ENCODE measurements at regions not wholly inside any gene's neighbourhood (a gene's known extent, or its start where the extent isn't known, plus 50 kb on each side); places are given as distances from the start of the nearest gene placed in this dataset.

DNA sequence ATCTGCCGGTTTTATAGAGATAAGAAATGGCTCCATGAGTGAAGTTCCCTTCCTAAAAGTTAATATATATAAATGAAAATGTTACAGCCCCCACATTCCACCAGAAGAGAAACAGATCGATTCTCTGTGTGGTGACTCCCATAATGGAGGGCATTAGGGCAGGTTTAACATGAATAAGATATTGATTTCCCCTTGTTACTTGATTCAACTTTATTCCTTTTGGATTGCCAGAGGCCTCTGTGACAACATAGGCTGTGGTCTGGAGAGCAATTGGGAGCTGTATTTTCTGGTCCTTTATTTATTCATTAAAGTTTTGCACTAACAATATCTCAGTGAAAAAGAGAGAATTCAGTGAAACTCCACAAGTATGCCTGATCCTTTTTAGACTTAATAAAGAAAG is 125.2 kb upstream of the CCDC196 start:
- Histone ChIP-seq H3K36me3 (ENCODE audit: insufficient read depth, low read length) (no peaks in the 10 kb centered on the region), H3K27me3 (ENCODE audit: control insufficient read depth, insufficient read depth, low read length) (peaks cover 19% of the 10 kb centered on the region), H3K9me3 (replicated peaks; ENCODE audit: low read length) (no peaks in the 10 kb centered on the region), H3K4me1 (ENCODE audit: control insufficient read depth, insufficient read depth, low read length) (no peaks in the 10 kb centered on the region), H3K4me2 (ENCODE audit: low read length) (no peak overlapping the region), H3K9ac (ENCODE audit: low read depth, low read length) (no peak overlapping the region), H3K4me3 (ENCODE audit: low read length) (no peak overlapping the region)

GRCh38 chr14:66365388-66365787 is 120.8 kb upstream of the CCDC196 start:
- Histone ChIP-seq H3K4me2 (ENCODE audit: low read length) (no peak overlapping the region), H3K9me3 (replicated peaks; ENCODE audit: low read length) (no peaks in the 10 kb centered on the region), H3K4me1 (ENCODE audit: control insufficient read depth, insufficient read depth, low read length) (no peaks in the 10 kb centered on the region), H3K9ac (ENCODE audit: low read depth, low read length) (no peak overlapping the region), H3K4me3 (ENCODE audit: low read length) (no peak overlapping the region), H3K36me3 (ENCODE audit: insufficient read depth, low read length) (no peaks in the 10 kb centered on the region), H3K27me3 (ENCODE audit: control insufficient read depth, insufficient read depth, low read length) (peaks cover 11% of the 10 kb centered on the region)

DNA sequence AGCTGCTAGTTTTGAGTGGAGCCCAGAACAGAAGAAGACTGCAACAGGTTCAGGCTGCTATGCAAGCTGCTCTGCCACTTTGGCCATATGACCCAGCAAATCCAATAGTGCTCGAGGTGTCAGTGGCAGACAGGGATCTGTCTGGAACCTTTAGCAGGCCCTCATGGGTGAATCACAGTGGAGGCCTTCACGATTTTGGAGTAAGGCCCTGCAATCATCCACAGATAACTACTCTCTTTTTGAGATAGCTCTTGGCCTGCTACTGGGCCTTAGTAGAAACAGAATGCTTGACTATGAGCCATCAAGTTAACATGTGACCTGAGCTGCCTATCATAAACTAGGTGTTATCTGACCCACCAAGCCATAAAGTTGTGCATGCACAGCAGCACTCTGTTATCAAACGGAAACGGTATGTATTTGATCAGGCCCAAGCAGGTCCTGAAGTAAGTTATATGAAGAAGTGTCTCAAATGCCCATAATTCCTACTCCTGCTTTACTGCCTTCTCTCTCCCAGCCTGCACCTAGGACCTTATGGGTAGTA is 116.9 kb upstream of the CCDC196 start:
- H3K9me3 ChIP-seq (replicated peaks; ENCODE audit: low read length) = no peaks in the 10 kb centered on the region
- H3K4me2 ChIP-seq (ENCODE audit: low read length) = no peak overlapping the region
- H3K4me1 ChIP-seq (ENCODE audit: control insufficient read depth, insufficient read depth, low read length) = no peaks in the 10 kb centered on the region
- peaks cover 9% of the 10 kb centered on the region for H3K27me3 ChIP-seq (ENCODE audit: control insufficient read depth, insufficient read depth, low read length)
- no peak overlapping the region for H3K4me3 ChIP-seq (ENCODE audit: low read length)
- no peaks in the 10 kb centered on the region for H3K36me3 ChIP-seq (ENCODE audit: insufficient read depth, low read length)
- H3K9ac ChIP-seq (ENCODE audit: low read depth, low read length) = no peak overlapping the region

DNA sequence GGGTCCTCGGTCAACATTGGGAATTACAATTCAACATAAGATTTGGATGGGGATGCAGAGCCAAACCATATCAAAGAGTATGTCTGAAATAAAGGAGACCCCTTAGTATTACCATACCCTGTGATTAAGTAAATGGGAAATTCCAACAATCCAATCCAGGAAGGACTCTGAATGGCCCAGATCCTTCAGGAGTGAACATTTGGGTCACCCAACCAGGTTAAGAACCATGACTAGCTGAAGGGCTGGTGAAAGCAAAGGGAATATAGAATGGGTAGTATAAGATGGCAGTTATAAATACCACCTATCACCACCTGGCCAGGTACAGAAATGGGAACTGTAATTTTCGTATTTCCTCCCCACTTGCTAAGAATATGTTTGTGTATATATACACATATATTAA is 114.4 kb upstream of the CCDC196 start:
- Histone ChIP-seq H3K4me3 (ENCODE audit: low read length) (no peak overlapping the region), H3K4me2 (ENCODE audit: low read length) (no peak overlapping the region), H3K9me3 (replicated peaks; ENCODE audit: low read length) (no peaks in the 10 kb centered on the region), H3K9ac (ENCODE audit: low read depth, low read length) (no peak overlapping the region), H3K27me3 (ENCODE audit: control insufficient read depth, insufficient read depth, low read length) (no peaks in the 10 kb centered on the region), H3K4me1 (ENCODE audit: control insufficient read depth, insufficient read depth, low read length) (no peaks in the 10 kb centered on the region), H3K36me3 (ENCODE audit: insufficient read depth, low read length) (no peaks in the 10 kb centered on the region)

DNA sequence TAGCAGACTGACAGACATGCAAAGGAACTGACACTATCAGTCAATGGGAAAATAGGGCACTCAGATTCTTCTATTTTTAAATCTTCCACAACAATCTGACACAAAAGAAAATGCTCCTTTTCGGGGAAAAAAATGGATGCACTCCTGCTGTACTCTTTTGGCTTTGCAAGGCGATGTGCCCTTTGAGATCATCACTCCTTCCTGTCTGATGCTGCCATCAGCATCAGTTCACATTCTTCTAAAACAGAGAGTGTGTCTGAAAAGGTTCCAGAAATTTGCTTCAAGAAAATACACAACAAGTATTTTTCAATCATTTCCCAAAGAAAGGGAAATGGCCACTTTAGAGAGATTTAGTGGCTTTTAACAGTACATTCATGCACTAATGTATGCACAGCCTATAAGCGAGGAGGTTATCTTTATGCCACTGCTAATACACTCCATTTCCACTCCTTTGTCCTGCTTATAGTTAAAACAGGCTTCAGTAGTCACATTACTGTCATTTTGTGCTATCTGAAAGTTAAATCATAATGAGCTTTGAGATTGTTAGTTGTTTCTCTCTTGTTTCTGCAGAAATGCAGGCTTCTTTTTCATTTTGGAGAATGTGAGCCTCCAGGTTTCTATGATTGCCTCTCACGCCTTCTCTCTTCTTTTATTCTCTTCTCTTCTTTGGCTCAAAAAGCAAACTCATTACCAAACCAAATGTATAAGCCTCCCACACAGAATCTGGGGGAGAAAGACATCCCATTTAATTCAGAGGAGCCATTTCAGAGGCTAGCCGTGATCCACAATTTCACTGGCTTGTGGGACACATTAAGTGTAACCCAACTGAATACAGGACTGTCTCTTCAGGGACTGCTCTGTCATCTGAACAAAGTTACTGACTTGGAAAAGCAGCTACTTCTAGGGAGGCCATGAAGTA is 110.9 kb upstream of the CCDC196 start:
- Histone ChIP-seq H3K9ac (ENCODE audit: low read depth, low read length) (no peak overlapping the region), H3K4me2 (ENCODE audit: low read length) (no peak overlapping the region), H3K36me3 (ENCODE audit: insufficient read depth, low read length) (no peaks in the 10 kb centered on the region), H3K4me3 (ENCODE audit: low read length) (no peak overlapping the region), H3K4me1 (ENCODE audit: control insufficient read depth, insufficient read depth, low read length) (no peaks in the 10 kb centered on the region), H3K27me3 (ENCODE audit: control insufficient read depth, insufficient read depth, low read length) (no peaks in the 10 kb centered on the region), H3K9me3 (replicated peaks; ENCODE audit: low read length) (no peaks in the 10 kb centered on the region)

DNA sequence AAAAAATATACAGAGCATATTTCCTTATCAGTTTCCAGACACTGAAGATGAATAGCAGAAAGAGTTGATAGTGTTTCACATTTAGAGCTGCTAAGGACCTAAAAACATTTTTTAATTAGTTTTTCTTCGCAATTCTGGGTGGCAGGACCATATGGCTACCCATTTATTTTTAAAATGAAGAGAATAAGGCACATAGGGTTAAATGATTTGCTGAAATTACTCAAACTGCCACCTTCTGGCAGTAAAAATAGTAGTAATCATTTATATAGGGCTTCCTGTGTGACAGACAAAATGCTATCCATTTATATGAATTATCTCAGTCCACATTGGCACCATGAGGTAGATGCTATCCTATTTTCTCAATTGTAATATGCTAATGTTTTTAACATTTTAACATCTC is 108.6 kb upstream of the CCDC196 start:
- no peak overlapping the region for H3K9ac ChIP-seq (ENCODE audit: low read depth, low read length)
- H3K4me2 ChIP-seq (ENCODE audit: low read length) = no peak overlapping the region
- no peaks in the 10 kb centered on the region for H3K27me3 ChIP-seq (ENCODE audit: control insufficient read depth, insufficient read depth, low read length)
- no peaks in the 10 kb centered on the region for H3K36me3 ChIP-seq (ENCODE audit: insufficient read depth, low read length)
- H3K9me3 ChIP-seq (replicated peaks; ENCODE audit: low read length) = no peaks in the 10 kb centered on the region
- H3K4me1 ChIP-seq (ENCODE audit: control insufficient read depth, insufficient read depth, low read length) = no peaks in the 10 kb centered on the region
- H3K4me3 ChIP-seq (ENCODE audit: low read length) = no peak overlapping the region

- Histone ChIP-seq H3K4me3 (ENCODE audit: low read length) (no peak overlapping the region), H3K9ac (ENCODE audit: low read depth, low read length) (no peak overlapping the region), H3K9me3 (replicated peaks; ENCODE audit: low read length) (no peaks in the 10 kb centered on the region), H3K4me1 (ENCODE audit: control insufficient read depth, insufficient read depth, low read length) (no peaks in the 10 kb centered on the region), H3K27me3 (ENCODE audit: control insufficient read depth, insufficient read depth, low read length) (peaks cover 3% of the 10 kb centered on the region), H3K36me3 (ENCODE audit: insufficient read depth, low read length) (no peaks in the 10 kb centered on the region), H3K4me2 (ENCODE audit: low read length) (no peak overlapping the region)
Measured at GRCh38 chr14:66378712-66379505, 107.3 kb upstream of the CCDC196 start.

DNA sequence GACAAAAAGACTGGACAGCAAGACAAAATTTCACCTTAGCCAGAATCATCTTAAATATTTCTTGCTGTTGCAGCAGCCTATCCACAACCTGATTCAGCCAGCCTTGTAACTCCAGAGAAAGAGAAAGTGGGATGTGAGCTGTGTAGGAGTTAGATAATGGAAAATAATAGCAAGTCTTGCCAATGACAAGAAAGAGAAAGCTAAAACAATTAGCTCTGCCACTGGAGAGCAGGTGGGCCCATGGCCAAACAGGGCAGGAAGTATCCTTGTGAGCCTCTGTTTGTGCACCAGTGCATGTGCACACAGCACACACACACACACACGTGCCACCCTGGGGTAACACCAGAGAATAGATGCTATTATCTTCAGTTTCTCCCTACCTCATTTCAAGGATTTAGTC is 106.0 kb upstream of the CCDC196 start:
- Histone ChIP-seq H3K36me3 (ENCODE audit: insufficient read depth, low read length) (no peaks in the 10 kb centered on the region), H3K9me3 (replicated peaks; ENCODE audit: low read length) (no peaks in the 10 kb centered on the region), H3K27me3 (ENCODE audit: control insufficient read depth, insufficient read depth, low read length) (peaks cover 3% of the 10 kb centered on the region), H3K4me3 (ENCODE audit: low read length) (no peak overlapping the region), H3K4me2 (ENCODE audit: low read length) (no peak overlapping the region), H3K9ac (ENCODE audit: low read depth, low read length) (no peak overlapping the region), H3K4me1 (ENCODE audit: control insufficient read depth, insufficient read depth, low read length) (no peaks in the 10 kb centered on the region)

GRCh38 chr14:66381755-66382154 is 104.4 kb upstream of the CCDC196 start:
- no peaks in the 10 kb centered on the region for H3K4me1 ChIP-seq (ENCODE audit: control insufficient read depth, insufficient read depth, low read length)
- no peaks in the 10 kb centered on the region for H3K9me3 ChIP-seq (replicated peaks; ENCODE audit: low read length)
- peaks cover 3% of the 10 kb centered on the region for H3K27me3 ChIP-seq (ENCODE audit: control insufficient read depth, insufficient read depth, low read length)
- H3K36me3 ChIP-seq (ENCODE audit: insufficient read depth, low read length) = no peaks in the 10 kb centered on the region
- no peak overlapping the region for H3K9ac ChIP-seq (ENCODE audit: low read depth, low read length)
- H3K4me2 ChIP-seq (ENCODE audit: low read length) = no peak overlapping the region
- H3K4me3 ChIP-seq (ENCODE audit: low read length) = no peak overlapping the region

GRCh38 chr14:66383257-66383656 is 102.9 kb upstream of the CCDC196 start:
- Histone ChIP-seq H3K36me3 (ENCODE audit: insufficient read depth, low read length) (no peaks in the 10 kb centered on the region), H3K4me3 (ENCODE audit: low read length) (no peak overlapping the region), H3K4me1 (ENCODE audit: control insufficient read depth, insufficient read depth, low read length) (no peaks in the 10 kb centered on the region), H3K9me3 (replicated peaks; ENCODE audit: low read length) (no peaks in the 10 kb centered on the region), H3K9ac (ENCODE audit: low read depth, low read length) (no peak overlapping the region), H3K27me3 (ENCODE audit: control insufficient read depth, insufficient read depth, low read length) (peaks cover 3% of the 10 kb centered on the region), H3K4me2 (ENCODE audit: low read length) (no peak overlapping the region)

DNA sequence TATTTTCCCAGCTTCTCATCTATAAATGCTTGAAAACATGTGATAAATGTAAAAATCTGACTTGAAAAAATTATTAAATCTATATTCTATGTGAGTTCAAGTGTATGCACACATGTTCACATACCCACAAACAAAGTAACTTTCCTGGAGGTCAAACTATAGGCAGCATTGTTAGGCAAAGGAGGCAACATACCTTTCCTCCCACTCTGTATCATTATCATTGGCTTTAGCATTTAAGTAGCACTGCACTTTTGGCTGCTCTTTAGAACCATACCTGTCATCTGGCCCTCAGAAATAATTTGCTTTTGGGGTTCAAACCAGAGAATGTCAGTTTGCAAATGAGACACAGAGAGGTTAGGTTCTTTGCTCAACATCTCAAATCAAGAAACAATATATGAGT is 102.4 kb upstream of the CCDC196 start:
- Histone ChIP-seq H3K9ac (ENCODE audit: low read depth, low read length) (no peak overlapping the region), H3K4me1 (ENCODE audit: control insufficient read depth, insufficient read depth, low read length) (no peaks in the 10 kb centered on the region), H3K9me3 (replicated peaks; ENCODE audit: low read length) (no peaks in the 10 kb centered on the region), H3K4me2 (ENCODE audit: low read length) (no peak overlapping the region), H3K36me3 (ENCODE audit: insufficient read depth, low read length) (no peaks in the 10 kb centered on the region), H3K27me3 (ENCODE audit: control insufficient read depth, insufficient read depth, low read length) (peaks cover 3% of the 10 kb centered on the region), H3K4me3 (ENCODE audit: low read length) (no peak overlapping the region)
